HG03439 (cell line): ENCODE measurements at regions not wholly inside any gene's neighbourhood (a gene's known extent, or its start where the extent isn't known, plus 50 kb on each side); places are given as distances from the start of the nearest gene placed in this dataset.
"Not testable (repeated sequence)": the region's sequence is repeated elsewhere in the genome, so short reads cannot be mapped to it uniquely, and the experiment has no call there.

ENCODE experiments used
- ATAC-seq: cut with Tn5 transposase; IDR thresholded peaks from one replicate; pipeline ENCODE4 v1.9.1; 2021; ENCODE audit warnings: mild to moderate bottlenecking, moderate library complexity; ENCODE audit not compliant: unreplicated experiment

DNA sequence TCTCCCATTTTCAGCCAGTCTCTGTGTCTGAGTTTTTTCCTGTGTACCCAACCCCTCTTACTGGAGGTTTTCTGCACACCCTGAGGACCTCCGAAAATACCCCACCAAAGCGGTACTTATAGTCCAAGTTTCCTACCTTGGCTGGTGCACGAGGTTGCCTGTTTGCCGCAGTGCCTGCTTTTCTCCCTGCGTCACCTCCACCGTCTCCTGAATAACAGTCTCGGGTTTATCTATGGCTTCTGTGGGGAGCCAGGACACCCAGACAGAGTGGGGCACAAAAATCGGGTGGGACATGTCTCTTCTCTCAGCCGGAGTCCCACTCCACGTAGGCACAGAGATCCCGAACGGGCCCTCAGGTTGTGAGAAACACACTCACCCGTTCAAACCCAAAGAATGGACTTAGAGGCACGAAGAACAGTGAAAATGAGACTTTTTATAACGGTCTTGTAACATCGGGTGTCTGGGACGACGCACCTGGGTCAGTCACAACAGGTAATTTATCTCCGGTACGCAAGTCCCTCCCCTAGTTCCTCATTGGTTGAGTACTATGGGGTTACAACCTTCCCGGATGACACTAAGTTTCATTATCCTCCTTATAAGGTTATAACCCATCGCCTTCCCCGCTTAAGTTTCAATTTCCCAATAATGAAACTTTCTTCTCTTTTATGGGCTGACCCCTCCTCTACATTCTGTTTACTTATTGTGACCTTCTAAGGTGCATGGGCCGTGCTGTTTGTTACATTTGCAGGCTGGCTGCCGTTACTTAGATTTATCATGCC is 970.2 kb upstream of the COX7C start:
- no peak for ATAC-seq

DNA sequence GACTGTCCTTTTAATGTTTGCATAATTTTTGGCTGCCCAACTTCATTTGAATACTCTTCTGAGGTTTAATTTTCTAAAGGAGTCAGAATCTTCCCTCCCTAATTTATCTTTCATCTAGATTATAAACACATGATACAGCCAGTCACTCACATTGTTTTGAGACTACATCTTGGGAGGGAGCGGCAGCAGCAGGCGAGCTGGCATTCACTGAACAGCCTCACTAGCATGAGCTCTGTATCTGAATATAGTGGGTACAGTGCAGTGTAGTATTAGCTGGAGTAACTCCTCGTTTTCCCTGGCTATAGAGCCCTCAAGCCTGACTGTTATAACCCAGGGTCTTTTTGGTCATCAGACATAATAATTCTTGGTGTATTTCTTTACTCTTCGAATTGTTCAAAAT is 969.2 kb upstream of the COX7C start:
- no peak for ATAC-seq

DNA sequence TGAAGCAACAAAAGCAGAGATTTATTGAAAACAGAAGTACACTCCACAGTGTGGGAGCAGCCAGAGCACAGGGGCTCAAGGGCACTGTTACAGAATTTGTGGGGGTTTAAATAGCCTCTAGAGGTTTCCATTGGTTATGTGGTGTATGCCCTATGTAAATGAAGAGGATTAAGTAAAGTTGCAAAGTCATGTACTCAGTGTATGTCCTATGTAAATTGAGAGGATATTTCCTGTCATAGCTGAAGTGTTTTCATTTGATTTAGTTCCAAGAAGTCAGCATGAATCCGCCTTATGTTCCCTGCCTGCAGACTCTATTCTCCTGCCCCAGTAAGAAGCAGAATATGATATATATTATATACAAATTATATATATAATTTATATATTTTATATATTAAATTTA is 966.0 kb upstream of the COX7C start:
- no peak for ATAC-seq

DNA sequence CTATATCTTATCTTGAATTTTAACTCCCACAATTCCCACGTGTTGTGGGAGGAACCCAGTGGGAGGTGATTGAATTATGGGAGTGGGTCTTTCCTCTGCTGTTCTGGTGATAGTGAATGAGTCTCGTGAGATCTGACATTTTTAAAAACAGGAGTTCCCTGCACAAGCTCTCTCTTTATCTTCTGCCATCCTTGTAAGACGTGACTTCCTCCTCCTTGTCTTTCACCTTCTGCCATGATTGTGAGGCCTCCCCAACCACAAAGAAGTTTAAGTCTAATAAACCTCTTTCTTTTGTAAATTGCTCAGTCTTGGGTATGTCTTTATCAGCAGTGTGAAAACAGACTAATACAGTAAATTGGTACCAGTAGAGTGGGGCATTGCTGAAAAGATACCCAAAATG is 963.6 kb upstream of the COX7C start:
- ATAC-seq, result not testable (repeated sequence)

DNA sequence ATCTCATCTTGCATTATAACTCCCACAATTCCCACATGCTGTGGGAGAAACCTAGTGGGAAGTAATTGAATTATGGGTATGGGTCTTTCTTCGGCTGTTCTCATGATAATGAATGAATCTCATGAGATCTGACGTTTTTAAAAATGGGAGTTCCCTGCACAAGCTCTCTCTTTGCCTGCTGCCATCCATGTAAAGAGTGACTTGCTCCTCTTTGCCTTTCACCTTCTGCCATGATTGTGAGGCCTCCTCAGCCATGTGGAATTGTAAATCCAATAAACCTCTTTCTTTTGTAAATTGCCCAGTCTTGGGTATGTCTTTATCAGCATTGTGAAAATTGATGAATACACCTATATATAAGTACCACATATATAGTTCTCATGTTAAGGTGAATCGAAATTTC is 961.7 kb upstream of the COX7C start:
- no peak for ATAC-seq

DNA sequence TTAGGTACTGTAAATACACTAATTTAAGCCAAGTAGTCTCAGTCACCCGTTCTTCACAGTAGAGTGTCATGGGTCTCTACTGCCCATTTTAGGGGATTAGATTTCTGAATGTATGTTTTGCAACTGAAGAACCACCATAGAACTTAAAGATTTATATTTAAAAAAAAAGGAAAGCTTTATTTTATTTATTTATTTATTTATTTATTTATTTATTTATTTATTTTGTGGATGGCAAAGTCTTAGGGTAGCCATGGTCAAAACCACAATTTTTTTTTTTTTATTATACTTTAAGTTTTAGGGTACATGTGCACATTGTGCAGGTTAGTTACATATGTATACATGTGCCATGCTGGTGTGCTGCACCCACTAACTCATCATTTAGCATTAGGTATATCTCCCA is 960.4 kb upstream of the COX7C start:
- not testable (repeated sequence) for ATAC-seq

DNA sequence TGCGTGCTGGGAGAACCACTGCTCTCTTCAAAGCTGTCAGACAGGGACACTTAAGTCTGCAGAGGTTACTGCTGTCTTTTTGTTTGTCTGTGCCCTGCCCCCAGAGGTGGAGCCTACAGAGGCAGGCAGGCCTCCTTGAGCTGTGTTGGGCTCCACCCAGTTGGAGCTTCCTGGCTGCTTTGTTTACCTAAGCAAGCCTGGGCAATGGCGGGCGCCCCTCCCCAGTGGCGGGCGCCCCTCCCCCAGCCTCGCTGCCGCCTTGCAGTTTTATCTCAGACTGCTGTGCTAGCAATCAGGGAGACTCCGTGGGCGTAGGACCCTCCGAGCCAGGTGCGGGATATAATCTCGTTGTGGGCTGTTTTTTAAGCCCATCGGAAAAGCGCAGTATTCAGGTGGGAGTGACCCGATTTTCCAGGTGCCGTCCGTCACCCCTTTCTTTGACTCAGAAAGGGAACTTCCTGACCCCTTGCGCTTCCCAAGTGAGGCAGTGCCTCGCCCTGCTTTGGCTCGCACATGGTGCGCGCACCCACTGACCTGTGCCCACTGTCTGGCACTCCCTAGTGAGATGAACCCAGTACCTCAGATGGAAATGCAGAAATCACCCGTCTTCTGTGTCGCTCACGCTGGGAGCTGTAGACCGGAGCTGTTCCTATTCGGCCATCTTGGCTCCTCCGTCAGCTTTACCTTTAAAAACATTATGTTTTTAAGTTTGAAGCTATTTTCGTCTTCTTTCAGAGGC is 954.6 kb upstream of the COX7C start:
- not testable (repeated sequence) for ATAC-seq

DNA sequence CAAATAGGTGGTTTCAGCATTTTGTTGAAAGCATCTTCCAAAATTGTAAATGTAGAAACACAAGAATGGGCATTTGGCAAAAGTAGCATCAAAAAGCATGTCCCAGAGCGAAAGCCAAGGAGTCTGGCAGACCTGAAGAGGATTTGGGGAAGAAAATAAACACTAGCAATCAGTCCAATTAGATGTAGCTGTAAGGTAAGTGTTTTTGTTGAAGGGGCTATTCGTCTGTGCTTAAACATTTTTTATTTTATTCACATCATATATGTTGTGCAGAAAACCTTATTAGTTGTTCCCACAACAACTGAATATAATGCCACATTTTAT is 954.1 kb upstream of the COX7C start:
- ATAC-seq, result no peak

DNA sequence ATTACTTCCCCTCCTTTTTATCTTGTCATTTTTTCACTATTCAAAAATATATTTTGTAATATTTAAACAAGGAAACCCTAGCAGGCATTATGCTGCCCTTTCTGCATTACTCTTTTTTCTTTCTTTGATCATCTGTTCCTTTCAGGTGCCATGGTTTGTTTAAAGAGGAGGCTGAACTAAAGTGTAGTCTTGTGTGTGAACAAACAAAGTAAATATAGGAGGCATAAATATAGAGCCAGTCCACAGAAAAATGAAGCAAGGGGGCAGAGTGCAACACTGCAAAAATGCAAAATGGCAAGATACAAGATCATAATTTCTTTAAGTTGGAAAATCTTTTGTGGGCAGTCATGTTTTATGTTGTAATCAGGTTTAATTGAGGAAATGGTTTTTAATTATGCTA is 947.3 kb upstream of the COX7C start:
- no peak for ATAC-seq

DNA sequence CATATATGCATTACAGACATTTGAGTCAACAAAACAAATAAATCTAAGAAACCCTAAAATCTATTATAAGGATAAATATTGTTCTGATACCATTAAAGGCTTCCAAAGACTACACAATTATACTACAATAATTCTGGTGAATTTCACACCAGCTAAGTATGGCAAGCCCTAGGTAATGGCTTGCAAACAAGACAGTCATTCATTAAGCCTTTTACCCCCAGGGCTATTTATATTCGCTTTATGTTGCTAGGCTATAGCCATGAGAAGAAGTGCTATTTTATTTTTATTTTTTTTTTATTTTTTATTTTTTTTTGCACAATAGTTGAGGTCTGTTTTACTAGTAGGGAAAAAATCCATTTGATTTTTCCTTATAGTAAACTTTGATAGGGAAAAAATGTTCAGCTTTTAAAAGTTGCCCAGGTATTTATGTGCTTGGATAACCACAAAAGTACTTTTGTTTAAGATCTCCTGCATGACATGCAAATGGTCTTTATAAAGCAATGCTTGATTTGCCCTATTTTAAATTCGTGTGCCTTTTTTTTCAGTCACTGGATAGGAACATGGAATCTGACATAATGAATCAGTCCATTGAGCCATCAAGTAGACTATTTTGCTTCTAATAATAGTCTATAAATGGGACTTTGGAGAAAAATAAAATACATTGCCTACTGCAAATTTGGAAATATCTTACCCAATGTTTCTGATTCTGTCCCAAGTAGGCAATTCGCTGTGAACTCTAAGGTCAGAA is 946.3 kb upstream of the COX7C start:
- no peak for ATAC-seq

DNA sequence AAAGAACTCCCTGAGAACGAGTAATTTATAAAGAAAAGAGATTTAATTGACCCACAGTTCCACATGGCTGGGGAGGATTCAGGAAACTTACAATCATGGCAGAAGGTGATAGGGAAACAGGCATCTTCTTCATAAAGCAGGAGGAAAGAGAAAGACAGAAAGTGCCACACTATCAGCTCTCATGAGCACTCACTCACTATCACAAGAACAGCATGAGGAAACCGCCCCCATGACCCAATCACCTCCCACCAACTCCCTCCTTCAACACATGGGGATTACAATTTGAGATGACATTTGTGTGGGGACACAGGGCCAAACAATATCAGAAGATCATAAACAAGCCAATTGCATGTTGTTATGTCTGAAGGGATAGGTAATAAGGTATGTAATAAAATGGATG is 935.9 kb upstream of the COX7C start:
- ATAC-seq, result no peak

DNA sequence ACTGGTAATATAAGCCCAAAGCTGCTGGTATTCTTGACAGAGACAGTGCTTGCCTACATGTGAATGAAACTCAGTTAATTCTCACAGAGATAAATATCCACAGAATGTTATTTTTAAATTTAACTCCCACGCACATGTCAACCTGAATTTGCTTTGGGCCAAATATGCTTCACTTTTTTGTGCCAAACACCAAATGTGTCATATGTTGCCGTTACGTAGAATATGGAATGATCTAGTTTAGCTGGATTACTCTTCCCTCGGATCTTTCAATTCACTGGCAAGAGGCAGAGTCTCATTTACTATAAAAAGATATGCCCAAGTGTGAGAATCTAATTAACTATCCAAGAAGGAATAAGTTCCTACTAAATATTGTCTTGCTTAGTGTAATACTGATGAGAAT is 933.4 kb upstream of the COX7C start:
- no peak for ATAC-seq

DNA sequence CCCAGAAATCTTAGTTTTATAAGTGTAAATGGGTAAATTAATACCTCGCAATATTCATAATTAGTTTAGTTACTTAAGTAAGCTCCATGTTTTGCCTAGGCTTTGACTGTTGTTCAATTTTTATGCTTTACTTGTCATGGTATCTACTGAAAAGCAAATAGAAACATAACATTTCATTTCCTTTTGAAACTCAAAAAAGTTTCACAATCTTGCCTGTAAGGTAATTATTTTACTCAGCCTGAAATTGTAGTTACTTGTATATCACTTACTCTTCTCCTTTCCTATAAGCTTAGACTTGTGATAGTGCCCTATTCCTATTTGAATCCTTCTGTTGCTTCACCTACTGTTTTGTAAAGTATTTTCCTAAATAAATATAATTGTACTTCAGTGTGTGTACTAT is 914.4 kb upstream of the COX7C start:
- ATAC-seq, result no peak

DNA sequence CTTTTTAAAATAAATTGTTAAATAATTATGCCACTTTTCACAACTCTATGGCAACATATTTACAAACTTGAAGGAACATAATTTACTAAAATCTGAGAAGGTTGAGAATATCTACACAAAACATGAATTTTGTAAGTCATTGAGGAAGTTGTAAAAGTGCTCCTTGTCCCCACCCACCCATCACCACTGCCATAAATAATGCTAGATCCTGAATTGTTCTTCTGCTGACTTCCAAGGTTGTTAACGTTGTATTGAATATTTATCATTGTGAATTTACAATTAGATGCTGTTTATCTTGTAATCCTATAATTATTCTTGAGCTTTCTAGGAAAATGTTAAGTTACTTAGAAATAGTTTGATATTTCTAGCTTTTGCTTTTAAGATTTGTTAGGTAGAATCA is 908.0 kb upstream of the COX7C start:
- ATAC-seq, result no peak

DNA sequence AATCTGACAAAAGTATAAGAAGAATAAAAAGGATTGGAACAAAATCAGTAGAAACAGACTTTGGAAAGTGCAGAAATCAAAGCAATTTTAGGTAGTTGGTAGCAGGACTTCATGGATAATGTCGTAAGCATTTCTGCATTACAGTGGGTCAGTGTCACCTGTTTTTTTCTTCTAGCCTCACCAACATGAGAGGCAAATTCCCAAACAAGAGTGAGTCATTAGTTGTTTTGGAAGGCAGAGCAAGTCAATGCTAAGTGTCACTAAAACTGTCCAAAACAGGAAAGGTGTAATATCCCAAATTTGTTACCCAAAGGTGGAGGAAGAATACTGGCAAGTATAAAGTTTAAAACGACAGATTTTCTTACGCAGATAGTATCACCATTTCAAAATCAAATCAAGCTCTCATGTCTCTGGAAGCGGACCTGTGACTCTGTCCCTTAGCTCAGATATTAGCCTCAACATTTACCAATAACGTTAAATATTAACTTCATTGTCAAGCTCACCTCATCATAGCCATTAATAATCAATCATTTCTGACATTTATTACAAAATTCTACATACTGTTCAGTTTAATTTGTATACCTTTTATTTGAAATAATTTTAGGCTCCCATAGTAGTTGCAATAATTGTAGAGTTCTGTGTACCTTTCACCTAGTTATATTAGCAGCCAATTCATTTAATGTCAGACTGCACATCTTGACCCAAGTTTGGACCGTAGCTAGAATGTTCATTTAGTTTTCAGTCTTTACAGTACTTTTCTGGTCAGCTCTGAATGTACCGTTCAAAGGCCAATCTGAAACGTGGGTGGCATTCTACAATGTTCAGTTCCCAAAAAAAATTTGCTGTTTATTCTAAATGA is 901.2 kb upstream of the COX7C start:
- ATAC-seq, result no peak

DNA sequence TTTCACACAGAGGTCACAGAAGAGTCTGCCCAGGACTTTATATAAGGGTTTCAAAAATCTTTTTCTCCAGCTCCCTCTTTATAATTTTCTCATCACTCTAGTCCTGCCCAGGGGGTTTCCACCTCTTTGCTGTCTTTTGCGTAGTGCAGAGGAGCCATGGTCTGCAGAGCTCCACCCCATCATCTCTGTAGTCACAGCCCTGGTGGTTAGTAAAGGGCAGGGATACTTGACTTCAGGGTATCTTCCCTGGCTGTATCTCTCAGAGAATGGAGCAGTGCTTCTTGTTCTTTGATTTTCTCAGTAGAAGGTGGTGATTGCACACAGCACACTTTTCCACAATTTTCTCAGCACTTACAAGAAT is 900.6 kb upstream of the COX7C start:
- no peak for ATAC-seq

DNA sequence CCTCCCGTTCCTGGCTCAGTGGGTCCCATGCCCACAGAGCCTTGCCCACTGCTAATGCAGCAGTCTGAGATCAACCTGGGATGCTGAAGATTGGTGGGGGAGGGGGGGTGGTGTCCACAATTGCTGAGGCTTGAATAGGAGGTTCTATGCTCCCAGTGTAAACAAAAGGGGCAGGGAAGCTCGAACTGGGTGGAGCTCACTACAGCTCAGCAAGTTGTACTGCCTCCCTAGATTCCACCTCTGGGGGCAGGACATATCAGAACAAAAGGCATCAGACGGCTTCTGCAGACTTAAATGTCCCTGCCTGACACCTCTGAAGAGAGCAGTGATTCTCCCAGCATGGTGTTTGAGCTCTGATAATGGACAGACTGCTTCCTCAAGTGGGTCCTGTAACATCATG is 885.6 kb upstream of the COX7C start:
- ATAC-seq, result no peak

DNA sequence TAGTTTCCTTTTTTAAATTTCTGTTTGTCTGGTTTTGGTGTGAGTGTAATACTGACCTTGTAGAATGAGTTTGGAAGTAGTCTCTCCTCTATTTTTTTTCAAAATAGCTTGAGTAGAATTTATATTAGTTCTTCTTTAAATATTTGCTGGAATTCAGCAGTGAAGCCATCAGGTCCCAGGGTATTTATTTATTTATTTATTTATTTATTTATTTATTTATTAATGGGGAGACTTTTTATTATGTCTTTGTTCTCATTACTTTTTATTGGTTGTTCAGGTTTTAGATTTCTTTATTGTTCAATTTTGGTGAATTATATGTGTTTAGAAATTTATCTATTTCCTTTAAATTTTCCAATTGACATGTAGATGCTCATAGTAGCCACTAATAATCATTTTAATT is 875.8 kb upstream of the COX7C start:
- no peak for ATAC-seq

DNA sequence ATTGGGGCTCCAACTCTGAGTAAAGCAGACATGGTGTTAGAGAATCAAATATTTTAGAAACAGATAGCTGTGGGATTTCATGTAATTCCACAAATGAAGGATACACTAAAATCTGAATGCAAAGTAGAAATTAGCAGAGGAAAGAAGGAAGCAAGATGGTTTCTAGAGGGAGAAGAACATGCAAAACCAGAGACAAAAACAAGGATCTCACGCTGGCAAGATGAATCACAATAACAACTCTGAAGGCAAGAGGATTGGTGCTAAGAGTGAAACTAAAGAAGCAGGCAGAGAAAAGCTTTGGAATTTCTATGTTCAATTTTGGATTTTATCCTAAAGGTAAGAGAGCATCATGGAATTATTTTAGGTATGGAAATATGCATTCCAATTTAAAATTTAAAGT is 857.2 kb upstream of the COX7C start:
- ATAC-seq, result no peak

DNA sequence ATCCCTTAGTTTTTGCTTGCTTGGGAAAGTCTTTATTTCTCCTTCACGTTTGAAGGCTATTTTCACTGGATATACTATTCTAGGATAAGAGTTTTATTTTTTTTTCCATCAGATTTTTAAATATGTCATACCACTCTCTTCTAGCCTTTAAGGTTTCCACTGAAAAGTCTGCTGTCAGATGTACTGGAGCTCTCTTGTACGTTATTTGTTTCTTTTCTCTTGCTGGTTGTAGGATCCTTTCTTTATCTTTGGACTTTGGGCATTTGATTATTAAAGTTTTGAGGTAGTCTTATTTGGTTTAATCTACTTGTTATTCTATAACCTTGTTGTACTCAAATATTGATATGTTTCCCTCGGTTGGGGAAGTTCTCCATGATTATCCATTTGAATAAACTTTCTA is 848.4 kb upstream of the COX7C start:
- no peak for ATAC-seq

DNA sequence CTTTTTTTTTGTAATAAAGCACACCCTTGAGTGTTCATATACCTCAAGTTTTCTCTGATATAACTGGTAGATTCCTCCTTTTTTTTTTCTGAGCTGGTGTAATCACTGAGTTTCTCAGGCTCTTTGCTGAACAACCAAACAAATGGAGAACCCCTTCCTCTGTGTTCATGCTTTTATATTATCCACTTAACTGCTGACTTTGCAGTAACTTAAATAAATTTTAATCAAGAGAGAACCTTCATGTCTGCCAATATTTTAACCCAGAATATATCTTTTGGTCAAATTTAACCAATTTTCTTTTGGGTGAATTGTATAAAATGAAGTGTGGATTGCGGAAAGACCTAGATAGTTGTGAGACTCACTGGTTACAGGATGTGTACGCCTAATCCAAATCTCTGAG is 833.0 kb upstream of the COX7C start:
- ATAC-seq, result no peak
